Central memory CD4-positive, alpha-beta T cell (primary cell): ENCODE measurements at regions not wholly inside any gene's neighbourhood (a gene's known extent, or its start where the extent isn't known, plus 50 kb on each side); places are given as distances from the start of the nearest gene placed in this dataset.

ENCODE experiments used
- DNase-seq: peaks from one replicate; pipeline ENCODE4 v3.0.0; 2022

GRCh38 chr7:18081617-18082016 is 54.0 kb upstream of the PRPS1L1 start:
- DNase-seq, result no peak

- DNase-seq, result no peak
Observed at GRCh38 chr7:18082169-18082568, 54.5 kb upstream of the PRPS1L1 start.

DNA sequence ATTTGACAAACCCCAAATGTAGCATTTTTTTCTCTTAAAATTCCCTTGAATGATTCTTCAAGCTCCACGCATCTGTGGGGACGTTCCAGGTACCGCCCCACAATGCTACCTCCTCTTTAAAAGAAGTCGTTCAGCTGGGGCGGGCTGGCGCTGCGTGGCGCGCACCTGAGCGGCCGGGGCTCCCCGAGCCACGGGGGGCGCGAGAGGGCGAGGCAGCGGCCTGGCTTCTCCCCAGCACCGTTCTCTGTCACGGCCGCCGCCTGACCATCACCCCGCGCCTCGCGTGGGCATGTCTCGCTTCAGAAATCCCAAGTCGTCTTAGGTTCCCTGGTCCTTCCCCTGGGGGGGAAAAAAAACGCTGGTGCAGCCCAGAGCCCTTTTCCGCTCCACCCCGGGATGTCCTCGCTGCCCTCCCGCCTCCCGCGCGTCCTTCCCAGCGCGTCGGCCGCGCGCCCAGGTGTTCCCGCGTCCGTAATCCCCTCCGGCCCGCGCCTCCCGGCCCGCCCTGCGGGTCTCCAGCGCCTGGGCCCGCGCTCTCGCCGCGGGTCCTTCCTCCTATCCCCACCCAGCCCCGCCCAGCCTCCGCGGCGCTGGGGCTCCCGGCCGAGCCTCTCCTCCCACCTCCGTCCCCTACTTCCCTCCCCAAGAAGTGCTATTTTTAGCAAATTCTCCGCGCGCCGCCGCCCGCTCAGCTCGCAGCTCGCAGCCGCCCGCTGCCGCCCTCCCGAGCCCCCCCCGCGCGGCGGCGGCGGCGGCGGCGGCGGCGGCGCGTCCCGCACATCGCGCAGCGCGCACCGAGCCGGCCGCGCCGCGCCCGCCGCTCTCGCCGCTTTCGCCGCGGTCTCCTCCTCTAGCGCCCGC is 58.7 kb upstream of the PRPS1L1 start:
- no peak for DNase-seq

GRCh38 chr7:18087026-18087686 is 59.5 kb upstream of the PRPS1L1 start:
- no peak for DNase-seq

DNA sequence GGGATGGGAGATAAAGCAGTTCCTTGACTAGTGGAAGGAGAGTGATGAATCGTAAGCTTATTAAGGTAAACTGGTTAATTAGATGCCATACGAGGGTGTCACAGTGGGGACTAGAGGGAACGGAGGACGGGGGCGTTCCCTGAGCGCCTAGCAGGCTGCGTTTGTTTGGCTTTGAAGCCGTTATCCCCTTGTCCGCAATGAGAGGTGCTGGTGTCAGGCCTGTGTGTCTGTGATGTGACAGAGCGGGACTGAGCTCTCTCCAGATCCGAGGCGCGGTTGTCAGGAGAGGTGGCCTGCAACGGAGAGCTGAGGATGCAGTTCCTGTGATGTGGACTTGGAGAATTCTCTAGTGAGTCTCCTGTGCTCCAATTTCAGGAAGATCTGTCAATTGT is 60.0 kb upstream of the PRPS1L1 start:
- no peak for DNase-seq

GRCh38 chr7:18096087-18096486 is 68.4 kb upstream of the PRPS1L1 start:
- DNase-seq, result no peak

- no peak for DNase-seq
Observed at GRCh38 chr7:18102576-18102975, 74.9 kb upstream of the PRPS1L1 start.

DNA sequence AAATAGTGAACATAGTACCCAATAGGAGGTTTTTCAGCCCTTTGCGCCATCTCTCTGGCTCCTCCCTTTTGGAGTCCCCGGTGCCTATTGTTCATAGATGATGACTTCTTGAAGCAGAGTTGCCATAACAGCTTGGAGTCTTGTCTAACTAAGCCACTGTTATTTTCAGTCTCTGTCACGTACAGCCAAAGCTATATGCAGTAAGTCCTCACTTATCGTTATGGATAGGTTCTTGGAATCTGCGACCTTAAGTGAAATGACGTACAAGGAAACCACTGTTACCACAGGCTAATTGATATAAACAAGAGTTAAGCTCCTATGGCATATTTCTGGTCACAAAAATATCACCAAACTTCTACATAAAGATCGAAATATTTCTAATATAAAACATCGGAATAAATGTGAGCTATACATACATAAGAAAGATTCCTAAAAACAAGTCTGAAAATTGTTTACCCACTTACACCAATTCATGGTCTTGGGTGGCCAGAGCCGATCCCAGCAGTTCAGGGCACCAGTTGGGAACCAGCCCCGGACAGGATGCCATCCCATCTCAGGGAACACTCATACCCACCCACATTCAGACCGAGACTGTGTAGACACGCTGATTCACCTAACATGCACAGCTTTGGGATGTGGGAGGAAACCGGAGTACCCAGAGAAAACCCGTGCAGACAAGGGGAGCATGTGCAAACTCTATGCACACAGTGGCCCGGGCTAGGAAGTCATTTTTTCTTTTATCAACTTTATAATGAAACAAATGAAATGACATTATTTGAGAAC is 76.0 kb upstream of the PRPS1L1 start:
- DNase-seq, result no peak

DNA sequence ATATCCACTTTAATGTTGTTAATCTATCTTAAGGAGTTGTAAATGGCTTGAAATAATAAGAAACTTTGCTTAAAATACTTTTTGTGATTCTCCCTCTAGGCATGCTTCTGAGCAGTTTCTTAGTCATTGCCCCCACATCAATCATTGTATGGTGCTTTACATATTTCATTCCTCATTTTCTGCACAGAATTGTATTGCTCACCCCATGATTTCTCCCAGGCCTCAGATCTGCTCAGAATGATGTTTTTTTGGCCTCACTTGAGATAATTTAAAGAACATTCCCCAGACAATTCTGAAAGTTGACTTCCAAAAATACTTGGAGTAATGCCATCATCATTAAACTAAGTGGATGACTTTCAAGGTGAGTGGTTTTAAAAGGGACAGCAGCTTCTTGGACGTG is 82.1 kb upstream of the PRPS1L1 start:
- DNase-seq, result no peak

DNA sequence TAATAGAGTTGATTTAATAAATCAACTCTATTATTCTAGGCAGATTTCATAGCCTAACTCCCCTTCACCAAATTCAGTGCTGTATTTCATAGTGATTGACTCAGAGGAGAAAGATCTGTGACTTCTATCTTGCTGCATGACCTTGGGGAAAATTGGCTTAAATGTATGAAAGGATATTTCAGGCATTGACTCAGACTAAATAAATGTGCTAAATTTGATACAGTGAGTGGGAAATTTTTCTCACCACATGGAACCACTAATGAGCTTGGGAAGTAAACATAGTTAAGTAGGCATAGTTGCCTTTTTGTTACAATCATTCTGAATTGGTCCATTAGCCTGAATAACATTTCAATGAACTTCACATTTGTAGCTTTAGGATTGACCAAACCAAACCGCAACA is 89.0 kb upstream of the PRPS1L1 start:
- no peak for DNase-seq

GRCh38 chr7:18117482-18117881 is 89.8 kb upstream of the PRPS1L1 start:
- no peak for DNase-seq

DNA sequence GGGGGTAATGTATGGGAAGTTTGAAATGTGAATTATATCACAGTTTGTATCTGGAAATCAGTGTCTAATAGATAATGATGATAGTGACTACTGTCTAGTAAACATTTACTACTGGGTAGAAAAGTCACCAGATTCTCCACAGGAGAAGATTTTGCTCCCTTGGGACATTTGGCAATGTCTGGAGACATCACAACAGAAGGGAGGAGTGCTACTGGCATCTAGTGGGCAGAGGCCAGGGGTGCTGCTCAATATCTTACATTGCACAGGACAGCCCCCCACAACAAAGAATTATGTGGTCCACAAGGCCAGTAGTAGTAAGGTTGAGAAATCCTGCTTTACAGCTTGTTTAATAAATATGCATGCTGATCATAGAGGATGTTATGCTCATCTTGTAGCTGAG is 92.3 kb upstream of the PRPS1L1 start:
- no peak for DNase-seq

GRCh38 chr7:18123508-18124239 is 96.0 kb upstream of the PRPS1L1 start:
- DNase-seq, result no peak

DNA sequence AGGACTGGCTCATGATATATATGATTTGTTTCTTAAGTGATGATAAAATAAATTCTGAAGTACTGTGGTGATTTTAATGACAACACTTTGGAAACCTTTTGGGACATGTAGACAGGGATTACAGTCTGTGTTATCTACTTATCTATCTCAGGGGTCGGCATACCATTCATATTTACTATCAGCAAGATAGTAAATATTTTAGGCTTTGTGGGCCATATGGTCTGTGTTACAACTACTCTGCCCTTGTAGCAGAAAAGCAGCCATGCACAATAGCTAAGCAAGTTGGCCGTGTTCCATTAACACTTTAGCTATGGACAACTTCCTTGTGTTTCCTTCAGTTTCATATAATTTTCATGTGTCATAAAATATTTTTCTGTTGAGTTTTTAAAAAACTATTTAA is 97.8 kb upstream of the PRPS1L1 start:
- no peak for DNase-seq

DNA sequence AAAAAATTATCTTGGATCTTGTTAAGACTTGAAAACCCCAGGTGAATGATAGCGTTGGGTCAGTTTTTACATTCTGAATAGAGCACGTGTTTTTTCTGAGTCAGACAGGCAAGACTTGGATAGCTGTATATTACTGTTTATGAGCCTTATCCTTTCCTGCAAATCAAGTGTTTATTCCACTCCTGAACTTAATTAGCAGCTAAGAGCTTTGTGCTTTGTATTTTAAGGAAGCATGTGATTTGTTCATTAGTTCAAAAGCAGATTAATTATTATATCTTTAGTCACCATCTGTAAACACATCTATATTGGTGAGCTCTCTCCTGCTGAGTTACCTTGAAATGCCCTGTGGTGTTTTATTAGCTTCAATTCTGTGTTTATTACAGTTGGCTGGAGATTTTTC is 98.6 kb upstream of the PRPS1L1 start:
- DNase-seq, result no peak

GRCh38 chr7:18128846-18129245 is 101.2 kb upstream of the PRPS1L1 start:
- no peak for DNase-seq

- DNase-seq, result no peak
Observed at GRCh38 chr7:18132811-18133210, 105.2 kb upstream of the PRPS1L1 start.

GRCh38 chr7:18133921-18134320 is 106.3 kb upstream of the PRPS1L1 start:
- no peak for DNase-seq

GRCh38 chr7:18140943-18141342 is 113.3 kb upstream of the PRPS1L1 start:
- no peak for DNase-seq

DNA sequence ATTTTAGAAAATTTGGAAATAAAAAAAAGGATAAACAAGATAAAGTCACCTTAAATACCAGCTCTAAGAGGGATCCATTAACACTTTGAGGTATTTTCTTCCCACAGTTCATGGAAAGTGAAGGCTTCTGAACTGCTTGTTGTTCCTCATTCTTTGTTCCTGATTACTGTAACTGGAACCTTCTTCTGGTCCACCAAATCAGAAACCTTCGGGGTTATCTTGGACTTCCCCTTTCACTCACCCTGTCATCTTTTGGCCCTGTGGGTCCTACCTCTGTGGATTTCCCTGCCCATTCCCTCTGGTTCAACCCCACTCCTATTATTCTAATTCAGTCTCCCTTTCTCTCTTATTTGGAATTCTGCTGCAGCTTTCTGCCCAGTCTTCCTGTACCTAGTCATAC is 116.5 kb upstream of the PRPS1L1 start:
- DNase-seq, result no peak

DNA sequence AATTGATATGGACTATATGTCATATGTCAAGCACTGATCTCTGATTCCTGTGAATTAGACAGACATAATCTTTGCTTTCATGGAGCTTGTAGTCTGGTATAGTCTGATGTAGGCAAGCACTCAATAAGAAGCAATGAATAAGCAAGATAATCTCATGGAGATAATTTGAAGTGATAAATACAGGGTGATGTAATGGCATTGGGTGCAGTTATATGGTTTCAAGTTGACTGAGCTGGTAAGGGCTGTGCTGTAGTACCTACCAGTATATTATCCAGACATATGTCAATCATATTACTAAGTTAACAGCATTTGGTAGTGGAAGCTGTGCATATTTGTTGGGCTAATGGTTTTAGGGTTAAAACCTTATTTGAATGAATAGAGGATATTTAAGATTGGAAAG is 117.5 kb upstream of the PRPS1L1 start:
- DNase-seq, result no peak

- DNase-seq, result no peak
Observed at GRCh38 chr7:18151422-18151821, 123.8 kb upstream of the PRPS1L1 start.

DNA sequence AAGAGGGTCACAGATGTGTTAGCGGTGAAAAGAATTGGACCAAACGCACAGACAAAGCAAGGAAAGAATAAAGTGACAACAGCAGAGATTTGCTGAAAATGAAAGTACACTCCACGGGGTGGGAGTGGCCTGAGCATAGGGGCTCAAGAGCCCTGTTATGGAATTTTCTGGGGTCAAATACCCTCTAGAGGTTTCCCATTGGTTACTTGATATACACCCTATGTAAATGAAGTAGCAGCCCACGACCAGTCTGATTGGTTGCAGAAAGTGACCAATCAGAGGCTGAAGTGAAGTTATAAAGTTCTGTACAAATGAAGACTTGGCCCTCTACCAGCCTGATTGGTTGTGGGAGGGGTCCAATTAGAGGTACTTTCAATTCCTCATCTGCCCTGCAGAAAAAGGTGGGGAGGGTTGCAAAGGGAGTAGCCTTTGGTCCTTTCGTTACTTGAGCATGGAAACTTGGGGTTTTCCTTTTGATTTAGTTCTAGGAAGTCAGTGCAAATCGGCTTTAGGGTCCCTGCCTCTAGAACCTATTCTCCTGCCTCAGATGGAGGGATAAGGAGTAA is 125.6 kb upstream of the PRPS1L1 start:
- no peak for DNase-seq
